Spleen (tissue), 7 donors: ENCODE measurements at regions not wholly inside any gene's neighbourhood (a gene's known extent, or its start where the extent isn't known, plus 50 kb on each side); places are given as distances from the start of the nearest gene placed in this dataset.

Source experiments
- POLR2A ChIP-seq, 3 donors: fragments of 450-650 bp; IDR thresholded peaks; one replicate each; pipeline ENCODE4 v1.5.1; 2017; ENCODE audit warnings: antibody characterized with exemption in 3 of 3, mild to moderate bottlenecking in 1 of 3
- TF ChIP-seq, protein P1 (sequence below), 11 experiments: fragments of 200-600 bp in 7 of 11; fragments of 450-650 bp in 4 of 11; sonication (generic) in 4 of 11; IDR thresholded peaks in 8 of 11; conservative IDR thresholded peaks in 3 of 11; 1 replicate in 7 of 11; 2 replicates in 4 of 11; pipeline versions ENCODE4 v1.4.0 to v1.8.0; 2016 to 2021; ENCODE audit warnings: antibody characterized with exemption in 11 of 11, inconsistent platforms in 4 of 11, mild to moderate bottlenecking in 1 of 11
- donor health status: DM: no; HTN: no; CAD: no; lungs with moderate emphysema.
- donor health status: DM: no; HTN: no; CAD: no.
- donor health status: DM: no; HTN: no; CAD: no.

DNA sequence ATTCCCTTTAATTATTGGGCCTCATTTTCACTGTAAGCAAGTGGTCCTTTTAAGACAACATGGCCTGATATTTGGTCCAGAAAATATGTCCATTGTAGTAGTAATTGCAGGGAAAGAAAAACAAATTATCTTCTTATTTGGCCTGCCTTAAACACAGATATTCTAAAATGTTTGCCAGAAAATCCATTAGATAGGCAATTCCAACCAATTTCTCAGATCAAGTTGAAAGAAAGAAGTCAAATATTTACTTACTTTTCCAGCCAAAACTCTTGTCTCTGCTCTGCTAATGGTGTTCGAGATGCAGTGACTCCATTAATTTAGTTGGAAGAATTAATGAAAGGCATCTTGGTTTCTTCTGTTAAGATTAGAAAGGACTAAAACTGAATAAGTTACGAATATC, 757.3 kb upstream of the IGFBP3 start:
- TF ChIP-seq POLR2A (IDR thresholded peaks at IDR 0.05) = no peak
- TF ChIP-seq, protein P1, sequence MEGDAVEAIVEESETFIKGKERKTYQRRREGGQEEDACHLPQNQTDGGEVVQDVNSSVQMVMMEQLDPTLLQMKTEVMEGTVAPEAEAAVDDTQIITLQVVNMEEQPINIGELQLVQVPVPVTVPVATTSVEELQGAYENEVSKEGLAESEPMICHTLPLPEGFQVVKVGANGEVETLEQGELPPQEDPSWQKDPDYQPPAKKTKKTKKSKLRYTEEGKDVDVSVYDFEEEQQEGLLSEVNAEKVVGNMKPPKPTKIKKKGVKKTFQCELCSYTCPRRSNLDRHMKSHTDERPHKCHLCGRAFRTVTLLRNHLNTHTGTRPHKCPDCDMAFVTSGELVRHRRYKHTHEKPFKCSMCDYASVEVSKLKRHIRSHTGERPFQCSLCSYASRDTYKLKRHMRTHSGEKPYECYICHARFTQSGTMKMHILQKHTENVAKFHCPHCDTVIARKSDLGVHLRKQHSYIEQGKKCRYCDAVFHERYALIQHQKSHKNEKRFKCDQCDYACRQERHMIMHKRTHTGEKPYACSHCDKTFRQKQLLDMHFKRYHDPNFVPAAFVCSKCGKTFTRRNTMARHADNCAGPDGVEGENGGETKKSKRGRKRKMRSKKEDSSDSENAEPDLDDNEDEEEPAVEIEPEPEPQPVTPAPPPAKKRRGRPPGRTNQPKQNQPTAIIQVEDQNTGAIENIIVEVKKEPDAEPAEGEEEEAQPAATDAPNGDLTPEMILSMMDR (IDR thresholded peaks at IDR 0.05 in 8 of 11, conservative IDR thresholded peaks at IDR 0.05 in 3 of 11) = no peak
